SK-N-SH treated with all-trans-retinoic acid at 6 μM for 48 hours (cell line): ENCODE measurements at regions not wholly inside any gene's neighbourhood (a gene's known extent, or its start where the extent isn't known, plus 50 kb on each side); places are given as distances from the start of the nearest gene placed in this dataset.

Experiments used
- PATZ1 ChIP-seq: fragments of 250-450 bp; sonication (Bioruptor Pico); IDR thresholded peaks from 2 replicates; pipeline ENCODE4 v1.8.0; 2020; ENCODE audit warnings: mild to moderate bottlenecking, moderate library complexity, borderline replicate concordance
- TOX ChIP-seq: fragments of 250-450 bp; sonication (Bioruptor Pico); IDR thresholded peaks from 2 replicates; pipeline ENCODE4 v1.8.0; 2021; ENCODE audit warnings: mild to moderate bottlenecking, moderate library complexity, borderline replicate concordance

GRCh38 chr6:126172131-126172530 is 167.8 kb upstream of the CENPW start:
- TF ChIP-seq PATZ1, result no peak
- TF ChIP-seq TOX (CRISPR knock-in tag), result no peak
